SK-N-MC (cell line): ENCODE measurements at regions not wholly inside any gene's neighbourhood (a gene's known extent, or its start where the extent isn't known, plus 50 kb on each side); places are given as distances from the start of the nearest gene placed in this dataset.

Source experiments
- EZH2 ChIP-seq: fragments of 200-600 bp; sonication (generic); IDR thresholded peaks from one replicate; pipeline ENCODE4 v1.6.1; 2017; ENCODE audit warnings: antibody characterized with exemption
- POLR2AphosphoS5 ChIP-seq: IDR thresholded peaks from 2 replicates; pipeline ENCODE4 v1.6.1; 2012; ENCODE audit warnings: mild to moderate bottlenecking, low read depth, low read length, borderline replicate concordance

DNA sequence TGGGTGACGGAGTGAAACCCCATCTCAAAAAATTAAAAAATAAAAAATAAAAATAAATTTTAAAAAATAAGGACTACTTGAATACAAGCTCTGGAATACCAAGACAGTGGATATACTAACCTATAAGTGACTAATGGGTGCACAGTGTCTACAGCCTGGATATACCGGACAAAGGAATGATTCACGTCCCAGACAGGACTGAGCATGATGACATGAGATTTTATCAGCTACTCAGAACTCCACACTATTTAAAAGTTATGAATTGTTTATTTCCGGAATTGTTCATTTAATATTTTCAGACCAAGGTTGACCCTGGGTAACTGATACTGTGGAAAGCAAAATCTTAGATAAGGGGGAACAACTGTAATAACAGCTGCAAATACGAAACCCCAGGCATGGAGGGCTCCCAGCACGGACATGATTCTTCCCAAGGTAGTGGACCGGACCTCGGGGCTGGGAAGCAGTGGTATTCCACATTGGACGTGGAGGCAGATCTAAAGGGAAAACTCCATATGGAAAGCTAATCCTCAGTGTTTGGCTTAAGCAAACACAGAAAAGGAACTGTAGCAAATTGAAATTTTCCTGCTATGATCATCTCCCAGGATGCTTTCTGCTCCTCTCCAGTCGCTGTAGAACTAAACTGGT, 102.6 kb upstream of the TSHZ3 start:
- TF ChIP-seq EZH2 = no peak
- no peak for TF ChIP-seq POLR2AphosphoS5
